PC-3 (cell line): ENCODE measurements at regions not wholly inside any gene's neighbourhood (a gene's known extent, or its start where the extent isn't known, plus 50 kb on each side); places are given as distances from the start of the nearest gene placed in this dataset.

Source experiments
- ATAC-seq: fragments of 200-7000 bp; cut with Tn5 transposase; 2 replicates; pipeline ENCODE4 v1.9.1; 2020; ENCODE audit warnings: mild to moderate bottlenecking, moderate library complexity
- BruUV-seq: library from RNA; stranded (reverse); fragments of 400-500 nt; replicated peaks from 2 replicates; lab custom pipeline; 2021; lab: Mats Ljungman, UMichigan
- CTCF ChIA-PET: fragments of 300-600 bp; sonication (Branson Sonifier 250); formaldehyde crosslinking; loops from one replicate; lab custom pipeline; 2022; ENCODE audit warnings: antibody characterized with exemption; lab: Charles Lee
- POLR2A ChIA-PET: fragments of 300-600 bp; sonication (Branson Sonifier 250); formaldehyde crosslinking; loops from one replicate; lab custom pipeline; 2022; ENCODE audit warnings: antibody characterized with exemption; ENCODE audit not compliant: unreplicated experiment; lab: Charles Lee
- DNase-seq: peaks from one replicate; pipeline ENCODE4 v3.0.0-alpha.2; 2015
- H2AFZ ChIP-seq: fragments of 300-600 bp; sonication (generic); 2 replicates; pipeline ENCODE4 v1.6.0; 2016; ENCODE audit warnings: antibody characterized with exemption, low read length
- H3F3A ChIP-seq: fragments of 300-600 bp; sonication (generic); one replicate; pipeline ENCODE4 v1.6.0; 2017; ENCODE audit warnings: antibody characterized with exemption, low read length, control low read depth, mild to moderate bottlenecking; ENCODE audit not compliant: unreplicated experiment
- H3K27ac ChIP-seq: fragments of 300-600 bp; sonication (generic); 2 replicates; pipeline ENCODE4 v1.5.1; 2016; ENCODE audit warnings: mild to moderate bottlenecking, low read length
- H3K27me3 ChIP-seq: fragments of 300-600 bp; sonication (generic); 2 replicates; pipeline ENCODE4 v1.6.1; 2016; ENCODE audit warnings: low read length, mixed read lengths
- H3K36me3 ChIP-seq: fragments of 300-600 bp; sonication (generic); 2 replicates; pipeline ENCODE4 v1.6.1; 2016; ENCODE audit warnings: low read depth, mixed run types, low read length, mixed read lengths
- H3K4me1 ChIP-seq: fragments of 300-600 bp; sonication (generic); 2 replicates; pipeline ENCODE4 v1.5.1; 2016; ENCODE audit warnings: low read length; ENCODE audit not compliant: insufficient read depth
- H3K4me2 ChIP-seq: fragments of 300-600 bp; sonication (generic); 2 replicates; pipeline ENCODE4 v1.6.0; 2016; ENCODE audit warnings: low read length
- H3K4me3 ChIP-seq: fragments of 300-600 bp; sonication (generic); 2 replicates; pipeline ENCODE4 v1.5.1; 2016; ENCODE audit warnings: mild to moderate bottlenecking, low read length, mixed read lengths
- H3K79me2 ChIP-seq: fragments of 300-600 bp; sonication (generic); 2 replicates; pipeline ENCODE4 v1.6.1; 2017; ENCODE audit warnings: low read length, mixed read lengths
- H3K9ac ChIP-seq: fragments of 300-600 bp; sonication (generic); 2 replicates; pipeline ENCODE4 v1.6.0; 2016; ENCODE audit warnings: mild to moderate bottlenecking, low read length
- H3K9me2 ChIP-seq: fragments of 300-600 bp; sonication (generic); replicated peaks from 2 replicates; pipeline ENCODE4 v1.6.1; 2016; ENCODE audit warnings: mixed run types, low read length, mixed read lengths
- H3K9me3 ChIP-seq: fragments of 300-600 bp; sonication (generic); 2 replicates; pipeline ENCODE4 v1.6.1; 2016; ENCODE audit warnings: low read length, mixed read lengths
- H4K20me1 ChIP-seq: fragments of 300-600 bp; sonication (generic); 2 replicates; pipeline ENCODE4 v1.6.1; 2016; ENCODE audit warnings: low read length, mixed read lengths
- CTCF ChIP-seq: fragments of 300-600 bp; sonication (generic); conservative IDR thresholded peaks from 2 replicates; pipeline ENCODE4 v1.5.1; 2017; ENCODE audit warnings: antibody characterized with exemption, low read depth, mild to moderate bottlenecking, low read length
- EZH2 ChIP-seq: fragments of 300-600 bp; sonication (generic); IDR thresholded peaks from one replicate; pipeline ENCODE4 v1.6.1; 2017; ENCODE audit warnings: antibody characterized with exemption, mild to moderate bottlenecking, low read length; ENCODE audit not compliant: unreplicated experiment
- EZH2phosphoT487 ChIP-seq: fragments of 300-600 bp; sonication (generic); IDR thresholded peaks from 2 replicates; pipeline ENCODE4 v1.6.1; 2018; ENCODE audit warnings: mild to moderate bottlenecking, antibody characterized with exemption, low read length, borderline replicate concordance
- intact Hi-C: fragments of 100-400 bp; cut with micrococcal nuclease; formaldehyde crosslinking; loops from 2 replicates; pipeline ENCODE4 v1.9.0; 2023

GRCh38 chr11:23233075-23233474 is 372.8 kb upstream of the CCDC179 start:
- peaks cover 16% of the 10 kb centered on the region for H3K4me1 ChIP-seq
- no peak overlapping the region for H3K4me3 ChIP-seq
- H4K20me1 ChIP-seq = no peaks in the 10 kb centered on the region
- H3K79me2 ChIP-seq = no peaks in the 10 kb centered on the region
- H3K9me3 ChIP-seq = no peaks in the 10 kb centered on the region
- H3K36me3 ChIP-seq = no peaks in the 10 kb centered on the region
- ChIA-PET POLR2A (no interaction called here), CTCF (no interaction called here)
- peak overlapping the region; percentile 25 for H3K27ac ChIP-seq
- no peaks in the 10 kb centered on the region for H3K9me2 ChIP-seq
- BruUV-seq = no TSS peak
- DNase-seq (peak; percentile 67), ATAC-seq (peak; percentile 81)
- no peaks in the 10 kb centered on the region for H3F3A ChIP-seq
- no peak overlapping the region for H3K9ac ChIP-seq
- peak overlapping the region; percentile 5 for H3K4me2 ChIP-seq
- TF ChIP-seq EZH2phosphoT487 (no peak), EZH2 (no peak), CTCF (no peak)
- intact Hi-C loops = no loop called here
- no peak overlapping the region for H2AFZ ChIP-seq
- H3K27me3 ChIP-seq = no peaks in the 10 kb centered on the region

GRCh38 chr11:23236826-23237555 is 376.7 kb upstream of the CCDC179 start:
- Histone ChIP-seq H3K4me1 (peaks cover 16% of the 10 kb centered on the region), H3K27me3 (no peaks in the 10 kb centered on the region), H3K27ac (no peak overlapping the region), H3K9me2 (no peaks in the 10 kb centered on the region), H4K20me1 (no peaks in the 10 kb centered on the region), H3K4me2 (no peak overlapping the region), H3K36me3 (no peaks in the 10 kb centered on the region), H3K79me2 (no peaks in the 10 kb centered on the region), H3K4me3 (no peak overlapping the region), H3F3A (no peaks in the 10 kb centered on the region), H3K9ac (no peak overlapping the region), H3K9me3 (no peaks in the 10 kb centered on the region), H2AFZ (no peak overlapping the region)
- CTCF ChIA-PET = no interaction called here
- ATAC-seq = no peak
- intact Hi-C loops = no loop called here
- no peak for DNase-seq
- TF ChIP-seq EZH2 (no peak), CTCF (no peak)
- POLR2A ChIA-PET = no interaction called here
- no TSS peak for BruUV-seq

GRCh38 chr11:23252426-23252825 is 392.2 kb upstream of the CCDC179 start:
- no peaks in the 10 kb centered on the region for H3K27me3 ChIP-seq
- H3K9me3 ChIP-seq = peaks cover 3% of the 10 kb centered on the region; the same call in 1 of the 2 replicates
- no peak overlapping the region for H3K27ac ChIP-seq
- H3K4me3 ChIP-seq = no peak overlapping the region
- no peaks in the 10 kb centered on the region for H4K20me1 ChIP-seq
- no peak for TF ChIP-seq EZH2
- no peak for TF ChIP-seq EZH2phosphoT487
- no peak for TF ChIP-seq CTCF
- H3F3A ChIP-seq = no peaks in the 10 kb centered on the region
- no peak overlapping the region for H3K9ac ChIP-seq
- no peaks in the 10 kb centered on the region for H3K36me3 ChIP-seq
- POLR2A ChIA-PET = no interaction called here
- no peak for ATAC-seq
- no TSS peak for BruUV-seq
- CTCF ChIA-PET = no interaction called here
- intact Hi-C loops = no loop called here
- H3K9me2 ChIP-seq = no peaks in the 10 kb centered on the region
- no peak overlapping the region for H2AFZ ChIP-seq
- H3K79me2 ChIP-seq = no peaks in the 10 kb centered on the region
- H3K4me1 ChIP-seq = no peaks in the 10 kb centered on the region
- H3K4me2 ChIP-seq = no peak overlapping the region
- peak; percentile 7 for DNase-seq
